DMS 273 treated with DMSO at 0.1 percent for 48 hours (cell line): ENCODE measurements at regions not wholly inside any gene's neighbourhood (a gene's known extent, or its start where the extent isn't known, plus 50 kb on each side); places are given as distances from the start of the nearest gene placed in this dataset.
A peak's percentile ranks its signal among the peaks of the same experiment; 100 is the strongest.

Source experiments
- DNase-seq: peaks from one replicate; lab custom pipeline; 2025; lab: John Stamatoyannopoulos, UW

- no peak for DNase-seq
These were observed 90.7 kb upstream of the GCFC2 start for GRCh38 chr2:75801234-75801982.

GRCh38 chr2:75800456-75800855 is 89.7 kb upstream of the GCFC2 start:
- DNase-seq, result no peak

- no peak for DNase-seq
These were observed 89.1 kb upstream of the GCFC2 start for GRCh38 chr2:75799859-75800258.

GRCh38 chr2:75798569-75798968 is 87.9 kb upstream of the GCFC2 start:
- no peak for DNase-seq

- no peak for DNase-seq
These were observed 82.3 kb upstream of the GCFC2 start for GRCh38 chr2:75792996-75793395.

GRCh38 chr2:75792146-75792545 is 81.4 kb upstream of the GCFC2 start:
- DNase-seq, result no peak

- DNase-seq, result no peak
These were observed 80.2 kb upstream of the GCFC2 start for GRCh38 chr2:75790814-75791467.

- DNase-seq, result no peak
These were observed 79.6 kb upstream of the GCFC2 start for GRCh38 chr2:75790121-75790813.

GRCh38 chr2:75788902-75789301 is 78.2 kb upstream of the GCFC2 start:
- no peak for DNase-seq

GRCh38 chr2:75788154-75788553 is 77.4 kb upstream of the GCFC2 start:
- DNase-seq, result no peak

GRCh38 chr2:75787532-75788132 is 76.9 kb upstream of the GCFC2 start:
- peak; percentile 1 for DNase-seq

- DNase-seq, result no peak
These were observed 64.7 kb upstream of the GCFC2 start for GRCh38 chr2:75775311-75775823.

- DNase-seq, result no peak
These were observed 62.4 kb upstream of the GCFC2 start for GRCh38 chr2:75772908-75773630.

- no peak for DNase-seq
These were observed 55.1 kb upstream of the GCFC2 start for GRCh38 chr2:75765798-75766197.

GRCh38 chr2:75764611-75765010 is 53.9 kb upstream of the GCFC2 start:
- no peak for DNase-seq
